ENCODE measurements at regions not wholly inside any gene's neighbourhood (a gene's known extent, or its start where the extent isn't known, plus 50 kb on each side); places are given as distances from the start of the nearest gene placed in this dataset.

- TF ChIP-seq CTCF (IDR thresholded peaks at IDR 0.05) (no peak), ZFX (IDR thresholded peaks at IDR 0.05; ENCODE audit: borderline replicate concordance) (no peak)
Observed at GRCh38 chr2:67792191-67792590, 270.6 kb downstream of the C1D start.

All from 22Rv1 (cell line).